MM.1S (cell line): ENCODE measurements at regions not wholly inside any gene's neighbourhood (a gene's known extent, or its start where the extent isn't known, plus 50 kb on each side); places are given as distances from the start of the nearest gene placed in this dataset.

ENCODE experiments used
- EZH2 ChIP-seq: fragments of 300-600 bp; sonication (generic); optimal IDR thresholded peaks from 2 replicates; pipeline ENCODE3; 2017; ENCODE audit warnings: low read depth, mild to moderate bottlenecking, antibody characterized with exemption, low read length, mixed read lengths
- EZH2phosphoT487 ChIP-seq: fragments of 300-600 bp; sonication (generic); IDR thresholded peaks from 2 replicates; pipeline ENCODE4 v1.6.1; 2018; ENCODE audit warnings: antibody characterized with exemption, low read length
- TF ChIP-seq, protein P1 (sequence below): fragments of 300-600 bp; sonication (generic); IDR thresholded peaks from 2 replicates; pipeline ENCODE4 v1.5.1; 2016; ENCODE audit warnings: antibody characterized with exemption, low read length, mixed read lengths

DNA sequence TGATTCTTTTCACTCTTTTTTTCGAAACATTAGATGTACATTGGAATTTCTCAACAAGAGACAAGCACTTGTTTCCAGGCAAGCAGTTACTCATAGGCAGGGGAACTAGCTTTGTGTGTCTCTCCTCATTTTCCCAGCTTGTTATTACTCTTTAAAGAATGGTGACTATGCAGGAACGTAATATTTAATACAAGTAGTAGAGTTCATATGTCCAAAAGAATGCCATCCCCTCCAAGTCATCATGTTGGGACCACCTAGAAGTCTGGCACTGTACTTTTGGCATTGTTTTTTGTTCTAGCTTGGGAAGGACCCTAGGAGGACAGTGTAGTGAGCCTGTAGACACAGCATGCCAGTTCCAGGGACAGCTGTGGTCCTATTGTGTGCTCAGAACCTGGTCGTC, 650.7 kb downstream of the INHBA start:
- TF ChIP-seq, protein P1, sequence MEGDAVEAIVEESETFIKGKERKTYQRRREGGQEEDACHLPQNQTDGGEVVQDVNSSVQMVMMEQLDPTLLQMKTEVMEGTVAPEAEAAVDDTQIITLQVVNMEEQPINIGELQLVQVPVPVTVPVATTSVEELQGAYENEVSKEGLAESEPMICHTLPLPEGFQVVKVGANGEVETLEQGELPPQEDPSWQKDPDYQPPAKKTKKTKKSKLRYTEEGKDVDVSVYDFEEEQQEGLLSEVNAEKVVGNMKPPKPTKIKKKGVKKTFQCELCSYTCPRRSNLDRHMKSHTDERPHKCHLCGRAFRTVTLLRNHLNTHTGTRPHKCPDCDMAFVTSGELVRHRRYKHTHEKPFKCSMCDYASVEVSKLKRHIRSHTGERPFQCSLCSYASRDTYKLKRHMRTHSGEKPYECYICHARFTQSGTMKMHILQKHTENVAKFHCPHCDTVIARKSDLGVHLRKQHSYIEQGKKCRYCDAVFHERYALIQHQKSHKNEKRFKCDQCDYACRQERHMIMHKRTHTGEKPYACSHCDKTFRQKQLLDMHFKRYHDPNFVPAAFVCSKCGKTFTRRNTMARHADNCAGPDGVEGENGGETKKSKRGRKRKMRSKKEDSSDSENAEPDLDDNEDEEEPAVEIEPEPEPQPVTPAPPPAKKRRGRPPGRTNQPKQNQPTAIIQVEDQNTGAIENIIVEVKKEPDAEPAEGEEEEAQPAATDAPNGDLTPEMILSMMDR, result no peak
- no peak for TF ChIP-seq EZH2
- TF ChIP-seq EZH2phosphoT487, result no peak
